HG02981 (cell line): ENCODE measurements at regions not wholly inside any gene's neighbourhood (a gene's known extent, or its start where the extent isn't known, plus 50 kb on each side); places are given as distances from the start of the nearest gene placed in this dataset.
"Not testable (repeated sequence)": the region's sequence is repeated elsewhere in the genome, so short reads cannot be mapped to it uniquely, and the experiment has no call there.

ENCODE experiments used
- ATAC-seq: cut with Tn5 transposase; IDR thresholded peaks from one replicate; pipeline ENCODE4 v1.9.1; 2021; ENCODE audit warnings: mild to moderate bottlenecking, moderate library complexity; ENCODE audit not compliant: unreplicated experiment

GRCh38 chr13:67437244-67437643 lies 207.1 kb upstream of the PCDH9 start:
- no peak for ATAC-seq

GRCh38 chr13:67421475-67421874 lies 191.3 kb upstream of the PCDH9 start:
- ATAC-seq: no peak

- ATAC-seq: no peak
Measured at GRCh38 chr13:67416047-67416925, 186.2 kb upstream of the PCDH9 start.

GRCh38 chr13:67410645-67411044 lies 180.5 kb upstream of the PCDH9 start:
- ATAC-seq: no peak

GRCh38 chr13:67408798-67409197 lies 178.7 kb upstream of the PCDH9 start:
- ATAC-seq: no peak

GRCh38 chr13:67402546-67402945 lies 172.4 kb upstream of the PCDH9 start:
- no peak for ATAC-seq

GRCh38 chr13:67395577-67395976 lies 165.4 kb upstream of the PCDH9 start:
- ATAC-seq: no peak

- no peak for ATAC-seq
Measured at GRCh38 chr13:67392014-67392413, 161.9 kb upstream of the PCDH9 start.

GRCh38 chr13:67390462-67391086 lies 160.4 kb upstream of the PCDH9 start:
- no peak for ATAC-seq

GRCh38 chr13:67389171-67389570 lies 159.0 kb upstream of the PCDH9 start:
- no peak for ATAC-seq

GRCh38 chr13:67383109-67383757 lies 153.1 kb upstream of the PCDH9 start:
- not testable (repeated sequence) for ATAC-seq

- no peak for ATAC-seq
Measured at GRCh38 chr13:67377919-67378318, 147.8 kb upstream of the PCDH9 start.

- ATAC-seq: no peak
Measured at GRCh38 chr13:67374391-67374790, 144.3 kb upstream of the PCDH9 start.

GRCh38 chr13:67372868-67373464 lies 142.8 kb upstream of the PCDH9 start:
- ATAC-seq: no peak

GRCh38 chr13:67369895-67370660 lies 139.9 kb upstream of the PCDH9 start:
- ATAC-seq: no peak

GRCh38 chr13:67367399-67367798 lies 137.3 kb upstream of the PCDH9 start:
- no peak for ATAC-seq

GRCh38 chr13:67366533-67366932 lies 136.4 kb upstream of the PCDH9 start:
- ATAC-seq: no peak

GRCh38 chr13:67355812-67356476 lies 125.8 kb upstream of the PCDH9 start:
- no peak for ATAC-seq

GRCh38 chr13:67353941-67354340 lies 123.8 kb upstream of the PCDH9 start:
- ATAC-seq: peak; percentile 65

GRCh38 chr13:67353031-67353430 lies 122.9 kb upstream of the PCDH9 start:
- ATAC-seq: no peak
